HG02884 (cell line): ENCODE measurements at regions not wholly inside any gene's neighbourhood (a gene's known extent, or its start where the extent isn't known, plus 50 kb on each side); places are given as distances from the start of the nearest gene placed in this dataset.

Experiments
- ATAC-seq: cut with Tn5 transposase; IDR thresholded peaks from one replicate; pipeline ENCODE4 v1.9.1; 2021; ENCODE audit warnings: mild to moderate bottlenecking, moderate library complexity; ENCODE audit not compliant: unreplicated experiment

DNA sequence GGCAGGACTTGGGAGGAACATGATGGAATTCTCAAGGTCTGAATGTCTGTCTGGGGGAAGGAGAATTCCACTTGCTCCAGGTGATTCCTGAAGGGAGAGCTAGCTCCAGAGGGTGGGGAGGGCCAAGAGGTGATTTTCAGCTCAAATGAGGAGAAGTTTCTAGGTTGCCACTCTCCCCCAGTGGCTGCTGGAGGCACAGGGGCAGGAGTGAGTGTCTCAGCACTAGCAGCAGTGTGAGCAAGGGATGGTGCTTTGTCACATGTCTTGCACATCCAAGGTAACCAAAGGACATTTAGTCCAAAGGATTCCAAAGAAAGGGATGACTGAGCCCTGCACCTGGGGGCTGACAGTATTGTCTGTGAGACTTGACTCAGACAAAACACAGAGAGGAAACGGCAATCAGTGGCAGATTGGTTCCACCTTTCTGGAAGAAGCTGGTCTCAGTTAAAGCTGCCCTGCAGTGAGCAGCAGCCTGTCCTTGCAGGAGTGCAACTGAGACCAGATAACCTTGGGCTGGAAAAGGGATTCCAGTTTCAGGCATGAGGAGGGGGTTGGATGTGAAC lies 51.2 kb upstream of the PCBD1 start:
- ATAC-seq, result no peak

DNA sequence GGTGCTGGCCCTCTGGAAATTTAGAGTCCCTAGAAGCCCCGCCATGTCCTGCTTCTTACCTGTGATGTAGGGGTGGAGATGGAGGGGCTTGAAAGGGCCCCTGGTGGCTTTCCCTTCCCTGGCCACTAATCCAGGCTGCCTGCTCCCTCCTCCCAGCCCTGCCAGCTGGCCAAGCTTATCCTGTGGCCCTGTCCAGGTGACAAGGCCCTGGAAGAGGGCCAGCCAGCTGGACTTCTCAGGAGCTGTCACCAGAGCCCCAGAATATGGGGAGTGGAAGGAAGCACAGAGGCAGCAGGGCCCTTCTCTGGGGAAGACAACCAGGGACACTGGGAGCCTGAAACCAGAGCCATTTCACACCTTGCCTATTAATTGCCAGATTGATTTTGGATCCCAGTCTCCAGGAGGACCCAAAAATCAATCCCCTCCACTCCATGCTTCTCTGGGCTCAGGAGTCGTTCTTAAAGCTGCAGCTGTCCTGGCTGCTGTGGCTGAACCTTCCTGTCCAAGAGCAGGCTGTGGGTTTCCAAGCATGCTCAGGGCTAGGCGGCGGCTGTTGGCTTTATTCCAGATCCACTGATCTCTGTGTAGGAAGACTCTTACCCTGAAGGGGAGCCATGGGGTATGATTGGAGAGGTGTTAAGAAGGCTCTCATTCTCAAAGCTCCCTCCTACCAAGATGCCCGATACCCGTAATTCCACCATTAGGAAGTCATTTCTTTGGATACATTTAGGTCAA lies 52.6 kb upstream of the PCBD1 start:
- no peak for ATAC-seq

DNA sequence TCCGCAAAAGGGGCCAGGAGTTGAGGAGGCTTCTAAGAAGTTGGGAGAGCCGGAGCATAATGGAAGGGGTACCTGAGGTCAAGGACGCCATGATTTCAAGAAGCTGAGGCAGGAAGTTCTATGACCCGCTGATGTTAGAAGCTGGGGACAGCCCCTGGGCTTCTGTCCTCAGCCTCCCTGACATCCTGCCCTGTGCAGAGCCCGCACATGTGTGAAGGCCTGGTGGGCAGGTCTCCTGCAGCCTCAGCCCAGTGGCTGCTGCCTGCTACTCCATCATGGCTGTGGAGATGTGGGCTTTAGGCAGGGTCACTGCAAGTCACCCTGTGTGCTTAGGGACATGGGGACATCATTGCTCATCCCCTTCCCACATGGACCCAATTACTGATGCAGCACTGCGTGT lies 53.8 kb upstream of the PCBD1 start:
- no peak for ATAC-seq

DNA sequence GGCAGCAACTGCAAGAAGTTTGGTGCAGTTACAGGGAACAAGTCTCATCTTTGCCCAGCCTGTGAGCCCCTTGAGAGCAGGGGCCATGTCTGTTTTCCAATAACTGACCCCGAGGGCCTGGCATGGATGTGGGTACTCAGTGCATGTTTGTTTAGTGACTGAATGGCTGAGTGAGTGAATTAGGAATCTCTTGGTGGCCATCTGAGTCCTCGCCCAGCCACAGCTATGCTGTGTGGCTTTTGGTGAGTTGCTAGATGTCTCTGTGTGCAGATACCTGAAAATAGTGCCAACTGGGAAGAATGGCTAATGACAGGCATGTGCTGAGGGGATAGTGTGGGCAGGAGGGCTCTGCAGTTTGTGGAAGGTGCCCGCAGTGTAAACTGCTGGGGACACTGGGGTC lies 54.4 kb upstream of the PCBD1 start:
- no peak for ATAC-seq

DNA sequence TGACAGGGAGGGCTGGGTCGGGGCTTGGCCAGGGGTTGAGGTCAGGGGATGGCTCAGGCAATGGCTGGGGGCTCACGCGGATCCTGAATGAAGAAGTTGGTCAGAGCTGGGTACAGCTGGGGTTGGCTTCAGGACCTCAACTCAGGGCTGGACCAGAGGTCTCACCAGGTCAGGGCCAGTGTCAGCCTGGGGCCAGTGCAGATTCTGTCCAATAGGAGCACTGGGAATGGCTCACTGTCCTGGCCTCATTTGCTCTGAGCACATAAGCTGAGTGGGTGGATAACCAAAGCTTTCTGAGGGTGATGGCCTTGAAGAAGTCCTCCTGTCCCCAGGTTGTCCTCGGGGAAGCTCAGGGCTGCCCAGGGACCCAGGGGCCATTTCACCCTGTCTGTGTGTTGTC lies 54.9 kb upstream of the PCBD1 start:
- ATAC-seq, result no peak

DNA sequence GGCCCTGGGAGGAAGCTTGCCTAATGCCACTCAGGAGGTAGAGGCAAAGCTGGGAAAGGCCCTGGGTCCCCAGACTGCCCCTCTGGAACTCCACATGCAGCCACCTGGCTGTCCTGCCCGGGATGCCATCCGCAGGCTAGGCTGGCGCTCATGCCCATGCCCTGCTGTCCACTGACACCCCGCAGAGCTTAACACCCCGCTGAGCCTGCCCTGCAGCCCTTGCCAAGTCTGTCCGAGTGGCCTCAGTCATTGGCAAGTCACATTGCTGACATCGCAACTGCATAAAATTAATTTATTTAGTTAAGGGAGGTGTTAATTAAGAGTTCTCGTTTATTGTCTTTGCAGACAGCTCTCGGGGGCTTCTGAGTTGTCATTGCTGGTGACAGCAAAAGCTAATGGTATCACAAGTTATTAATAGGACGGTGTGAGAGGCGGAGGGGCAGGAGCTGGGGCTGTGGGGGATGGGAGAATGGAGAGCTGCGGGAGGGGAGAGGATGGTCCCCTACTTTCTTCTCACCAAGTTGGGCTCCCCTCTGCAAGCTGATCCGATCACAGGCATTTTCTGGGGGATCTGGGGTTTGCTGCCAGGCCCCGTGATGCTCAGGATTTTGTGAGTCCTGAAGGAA lies 55.6 kb upstream of the PCBD1 start:
- ATAC-seq, result no peak

DNA sequence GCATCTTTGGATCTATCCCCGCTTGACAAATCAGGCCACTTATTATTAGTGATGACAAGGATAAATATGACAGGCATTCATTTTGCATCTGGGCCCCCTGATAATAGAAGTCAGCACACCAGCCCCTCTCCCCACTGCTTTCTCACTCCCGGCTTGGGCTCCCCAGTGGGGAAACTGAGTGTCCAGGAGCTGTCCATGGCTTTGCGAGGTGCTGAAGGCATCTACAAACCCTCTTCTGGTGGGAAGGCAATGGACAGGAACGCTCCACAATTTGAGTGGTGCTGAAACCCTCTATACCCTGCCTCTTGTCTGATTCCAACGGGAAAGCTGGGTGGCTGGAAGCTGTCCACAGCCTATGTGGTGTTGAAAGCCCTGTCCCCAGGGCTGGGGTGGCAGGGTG lies 61.7 kb upstream of the PCBD1 start:
- no peak for ATAC-seq

DNA sequence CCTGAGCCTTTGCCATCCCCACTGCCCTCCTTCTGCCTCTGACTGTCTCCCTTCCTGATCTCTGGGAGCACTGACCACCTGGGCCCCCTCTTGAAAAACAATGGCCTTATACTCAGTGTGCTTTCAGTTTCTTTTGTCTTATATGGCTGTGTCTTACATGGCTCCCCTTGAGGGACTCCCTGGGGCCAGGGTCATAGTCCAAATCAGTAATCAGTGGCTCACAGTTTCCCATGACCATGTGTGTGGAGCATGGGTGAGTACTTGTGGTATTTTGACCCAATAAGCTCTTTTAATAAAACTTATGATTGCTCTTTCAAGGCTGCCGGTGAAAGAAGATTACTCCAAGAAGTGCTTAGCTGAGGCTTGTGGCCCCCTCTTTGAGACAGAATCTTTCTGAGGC lies 62.4 kb upstream of the PCBD1 start:
- no peak for ATAC-seq

DNA sequence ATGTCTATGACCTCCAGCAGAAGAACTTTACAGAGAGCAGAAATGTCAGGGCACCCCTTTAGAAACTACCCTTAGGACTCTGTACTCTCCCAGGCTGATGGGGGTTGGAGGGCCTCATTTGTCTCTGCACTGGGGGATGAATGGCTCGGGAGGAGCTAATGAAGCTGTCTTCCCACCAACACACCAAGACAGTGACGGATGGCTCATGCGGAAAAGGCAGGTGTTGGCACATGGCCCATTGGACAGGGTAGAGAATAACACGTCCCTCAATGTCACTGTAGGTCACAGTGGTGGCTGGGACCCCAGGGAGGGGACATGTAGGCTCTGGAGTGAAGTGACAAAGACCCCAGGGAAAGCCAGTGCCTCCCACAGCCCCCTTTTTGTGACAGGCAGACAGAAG lies 64.0 kb upstream of the PCBD1 start:
- ATAC-seq, result no peak

DNA sequence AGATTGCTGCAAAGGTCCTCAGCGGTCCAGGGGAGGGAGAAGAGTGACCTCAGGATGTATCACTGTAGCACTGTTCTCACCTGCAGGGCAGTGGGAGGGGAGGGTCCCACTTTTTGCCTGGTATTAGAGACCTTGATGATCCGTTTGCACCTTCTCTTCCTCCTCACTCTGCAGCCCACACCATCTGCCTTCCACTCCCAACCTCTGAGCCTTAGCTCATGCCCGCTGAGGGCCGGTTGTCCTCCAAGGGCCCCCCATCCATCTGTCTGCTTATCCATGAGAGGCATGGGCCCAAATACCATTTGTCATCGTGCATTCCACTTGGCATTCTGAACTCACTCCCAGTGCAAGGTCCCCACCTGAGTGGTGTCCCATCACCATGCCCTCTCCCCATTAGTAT lies 64.6 kb upstream of the PCBD1 start:
- ATAC-seq, result no peak

DNA sequence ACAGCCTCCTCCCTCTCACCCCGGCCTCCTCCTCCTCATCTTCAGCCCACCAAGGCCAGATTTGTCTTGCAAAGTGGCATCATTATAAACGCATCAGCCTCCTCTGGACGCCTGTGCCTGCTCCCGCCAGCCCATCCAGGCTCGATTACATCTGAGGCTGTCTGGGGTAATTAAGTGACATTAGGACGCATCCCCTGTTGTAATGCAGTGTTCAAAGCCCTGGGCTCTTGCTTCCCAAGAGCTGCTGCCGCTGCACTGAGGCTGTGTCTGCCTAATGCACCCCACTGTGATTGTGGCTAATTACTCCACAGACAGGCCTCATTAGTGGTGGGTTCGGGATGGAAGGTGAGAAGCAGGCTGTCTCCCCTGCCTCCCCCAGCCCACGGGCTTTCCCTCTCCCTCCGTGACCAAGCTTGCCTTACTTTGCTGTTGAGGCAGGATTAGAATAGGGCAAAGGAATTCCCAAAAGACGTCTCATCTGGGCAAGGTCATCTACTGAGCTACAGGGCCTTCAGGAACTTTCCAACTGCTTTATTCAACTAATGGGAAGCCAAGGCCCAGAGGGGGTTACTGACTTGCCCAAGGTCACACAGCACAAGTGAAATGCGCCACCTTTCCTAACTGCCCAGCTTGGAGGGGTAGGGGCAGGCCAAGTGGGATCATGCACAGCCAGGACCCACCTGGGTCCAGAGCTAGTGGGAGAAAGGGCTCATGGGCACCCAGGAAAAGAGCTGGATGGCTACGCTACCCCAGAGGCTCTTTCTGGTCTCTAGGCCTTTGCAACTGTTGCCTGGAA lies 66.2 kb upstream of the PCBD1 start:
- ATAC-seq, result no peak

DNA sequence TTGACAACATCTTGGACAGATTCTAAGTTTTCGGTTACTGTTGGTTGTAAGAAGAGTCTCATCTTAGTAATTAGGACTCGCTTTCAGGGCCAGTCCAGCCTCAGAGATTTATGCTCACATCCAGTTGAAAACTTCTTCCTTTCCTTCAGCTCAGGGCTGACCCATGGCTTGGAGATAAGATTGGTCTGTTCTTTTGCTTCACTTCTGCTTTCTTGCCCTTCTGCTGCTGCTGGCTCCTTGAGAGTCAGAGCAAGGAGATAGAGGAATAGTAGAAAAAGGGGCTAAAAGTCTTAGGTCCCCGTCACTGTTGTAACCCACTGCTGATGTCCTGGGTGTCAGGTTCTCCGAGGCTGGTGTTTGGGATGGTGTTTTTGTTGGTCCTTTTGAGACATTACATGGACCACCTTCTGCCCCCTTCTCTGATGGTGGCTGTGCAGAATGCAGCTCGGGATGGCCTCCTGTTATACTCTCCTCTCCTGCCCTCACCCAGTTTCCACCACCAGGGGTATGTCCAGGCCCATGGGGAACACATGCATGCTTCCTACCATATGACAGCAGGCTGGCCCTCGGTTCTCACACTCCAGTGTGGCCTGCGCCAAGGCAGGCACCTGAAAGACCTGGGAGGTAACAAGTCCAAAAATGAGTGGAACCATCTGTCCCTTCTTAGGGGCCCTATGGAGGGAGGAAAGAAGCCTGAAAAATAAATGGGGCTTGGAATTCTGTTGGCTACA lies 67.8 kb upstream of the PCBD1 start:
- ATAC-seq, result no peak

DNA sequence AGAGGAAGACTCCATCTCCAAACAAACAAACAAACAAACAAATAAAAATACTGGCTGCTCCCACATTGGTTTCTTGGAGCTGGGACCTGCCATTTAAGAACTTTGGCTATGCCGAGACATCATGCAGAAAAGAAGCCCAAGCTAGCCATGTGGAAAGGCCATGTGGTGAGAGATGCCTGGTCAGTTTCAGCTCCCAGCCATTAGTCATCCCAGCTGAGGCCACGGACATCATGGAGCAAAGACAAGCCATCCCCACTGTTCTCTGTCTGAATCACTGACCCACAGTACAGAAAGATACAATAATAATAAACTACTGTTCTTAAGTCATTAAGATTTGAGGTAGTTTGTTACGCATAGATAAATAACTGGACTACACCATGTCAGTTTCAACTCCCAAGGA lies 70.0 kb upstream of the PCBD1 start:
- no peak for ATAC-seq

DNA sequence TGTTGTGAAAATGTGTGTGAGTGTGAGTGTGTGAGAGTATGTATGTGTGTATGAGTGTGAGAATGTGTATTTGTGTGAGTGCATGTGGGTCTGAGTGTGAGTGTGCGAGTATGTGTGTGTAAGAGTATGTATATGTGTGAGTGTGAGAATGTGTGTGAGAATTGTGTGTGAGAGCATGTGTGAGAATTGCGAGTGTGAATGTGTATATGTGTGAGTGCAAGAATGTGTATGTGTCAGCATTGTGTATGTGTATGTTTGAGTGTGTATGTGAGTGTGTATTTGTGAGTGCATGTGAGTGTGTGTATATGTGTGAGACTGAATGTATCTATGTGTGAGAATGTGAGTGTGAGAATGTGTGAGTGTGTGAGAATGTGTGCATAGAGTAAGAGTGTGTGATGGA lies 72.0 kb upstream of the PCBD1 start:
- no peak for ATAC-seq

DNA sequence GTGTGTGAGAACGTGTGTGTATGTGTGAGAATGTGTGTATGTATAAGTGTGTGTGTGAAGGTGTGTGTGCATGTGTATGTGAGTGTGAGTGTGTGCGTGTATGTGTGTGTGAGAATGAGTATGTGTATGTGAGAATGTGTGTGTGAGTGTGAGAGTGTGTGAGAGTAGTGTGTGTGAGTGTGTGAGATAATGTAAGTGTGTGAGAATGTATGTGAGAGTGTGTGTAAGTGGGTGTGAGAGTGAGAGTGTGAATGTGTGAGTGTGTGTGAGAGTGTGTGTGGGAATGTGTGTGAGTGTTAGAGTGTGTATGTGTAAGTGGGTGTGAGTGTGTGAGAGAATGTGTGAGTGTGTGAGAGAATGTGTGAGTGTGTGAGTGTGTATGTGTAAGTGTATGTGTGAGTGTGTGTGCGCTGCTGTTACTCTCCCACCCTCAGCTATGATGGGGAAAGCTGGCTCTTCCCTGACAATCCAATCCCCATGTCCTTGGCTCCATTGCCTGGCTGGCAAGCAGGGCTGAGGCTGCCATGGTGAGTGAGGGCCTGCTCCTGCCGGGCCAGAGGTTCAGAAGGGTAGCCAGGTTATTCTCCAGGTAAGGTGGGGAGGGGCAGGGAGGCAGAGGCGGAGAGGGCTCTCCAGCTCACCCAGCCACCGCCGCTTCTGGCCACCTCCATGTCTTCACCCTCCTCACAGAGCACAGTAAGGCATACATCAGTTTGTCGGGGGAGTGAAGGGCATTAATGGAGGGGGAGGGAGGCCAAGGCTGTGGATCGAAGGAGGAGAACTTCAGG lies 72.6 kb upstream of the PCBD1 start:
- no peak for ATAC-seq

DNA sequence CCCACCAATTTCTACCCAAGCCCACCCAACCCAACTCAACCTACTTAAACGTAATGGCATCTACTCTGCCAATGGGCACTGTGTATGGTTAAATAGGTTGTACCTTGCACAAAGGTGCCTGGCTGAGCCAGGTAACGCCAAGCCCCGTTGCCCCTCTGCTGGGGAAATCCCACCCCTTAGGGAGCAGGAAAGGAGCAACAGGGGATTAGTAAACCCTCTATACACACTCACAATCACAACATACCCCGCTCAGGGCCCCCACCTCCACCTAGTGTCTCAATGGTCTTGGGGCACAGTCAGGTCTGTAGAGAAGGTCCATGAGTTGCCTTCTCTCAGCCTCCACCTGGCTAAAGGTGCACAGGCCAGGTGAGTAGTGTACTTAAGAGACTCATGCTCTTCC lies 74.3 kb upstream of the PCBD1 start:
- no peak for ATAC-seq

DNA sequence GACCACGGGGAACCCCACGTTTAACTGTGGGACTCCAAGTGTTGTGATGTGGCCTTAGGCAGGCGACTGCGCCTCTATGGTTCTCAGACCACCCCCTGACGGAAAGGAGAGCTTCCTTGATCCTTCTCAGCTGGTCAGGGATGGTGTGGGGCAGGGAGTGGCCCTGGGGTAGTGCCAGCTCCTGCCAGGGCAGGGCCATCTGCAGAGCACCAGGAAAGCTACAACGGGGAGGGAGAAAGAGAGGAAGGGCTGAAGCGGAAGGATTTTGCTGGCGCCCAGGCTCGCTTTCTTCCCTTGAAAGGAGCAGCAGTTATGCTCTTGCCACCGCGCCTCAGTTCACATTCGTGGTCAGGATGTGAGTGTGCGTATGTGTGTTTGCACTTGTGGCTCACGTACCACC lies 74.9 kb upstream of the PCBD1 start:
- no peak for ATAC-seq

DNA sequence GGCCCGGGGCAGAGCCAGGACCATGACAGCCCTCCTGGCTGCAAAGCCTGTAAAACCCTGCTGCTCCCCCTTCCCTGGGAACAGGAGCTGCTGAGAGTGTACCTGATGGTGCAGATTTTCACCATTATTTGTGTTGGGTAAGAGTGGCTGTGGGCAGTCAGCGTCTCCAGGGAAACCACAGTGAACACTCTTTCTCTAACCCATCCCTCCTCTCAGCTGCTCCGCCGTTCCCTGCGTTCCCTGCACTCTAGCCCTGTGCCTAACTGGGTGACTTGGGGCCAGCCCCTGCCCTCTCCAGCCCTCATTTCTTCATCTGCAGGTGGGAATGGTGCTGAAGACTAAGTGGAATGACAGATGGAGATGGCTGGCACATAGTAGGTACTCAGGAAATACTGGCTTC lies 75.9 kb upstream of the PCBD1 start:
- ATAC-seq, result no peak

DNA sequence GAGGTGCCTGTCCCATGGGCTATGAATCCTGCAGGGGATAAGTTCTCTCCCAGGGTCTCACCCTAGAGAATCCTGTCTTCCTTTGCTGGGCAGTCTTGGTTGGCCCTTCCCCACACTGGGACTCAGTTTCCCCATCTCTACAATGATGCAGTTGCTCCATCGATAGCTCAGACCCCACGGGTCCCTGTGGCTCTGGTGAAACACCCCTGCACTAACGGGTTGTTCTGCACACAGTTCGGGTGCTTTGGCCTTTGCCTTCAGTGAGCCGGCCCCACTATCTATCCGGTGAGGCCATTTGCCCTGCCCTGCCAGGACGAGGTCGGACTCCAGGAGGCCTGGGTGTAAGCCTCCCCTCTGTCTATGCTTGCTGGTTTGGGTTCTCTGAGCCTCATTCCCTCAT lies 76.5 kb upstream of the PCBD1 start:
- no peak for ATAC-seq

DNA sequence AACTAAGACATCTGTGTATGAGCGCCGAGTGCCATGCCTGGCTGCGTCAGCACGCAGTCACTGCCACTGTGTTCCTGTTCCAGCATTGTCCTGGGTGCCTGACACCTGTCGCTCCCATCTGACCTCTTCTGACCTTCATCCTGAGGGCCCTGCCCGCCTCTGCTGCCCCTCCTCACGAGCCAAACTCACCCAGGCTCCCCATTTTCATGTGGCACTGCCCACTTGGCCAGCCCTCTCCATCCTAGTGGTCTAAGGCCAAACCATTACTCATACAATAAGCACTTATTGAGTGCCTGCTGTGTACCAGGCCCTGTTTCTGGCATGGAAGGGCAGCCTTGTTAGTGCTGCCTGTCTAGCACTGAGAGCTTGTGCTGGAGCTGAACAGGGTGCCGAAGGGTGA lies 77.2 kb upstream of the PCBD1 start:
- ATAC-seq, result no peak
